HFF-Myc (cell line): ENCODE measurements at regions not wholly inside any gene's neighbourhood (a gene's known extent, or its start where the extent isn't known, plus 50 kb on each side); places are given as distances from the start of the nearest gene placed in this dataset.
"Not testable (repeated sequence)": the region's sequence is repeated elsewhere in the genome, so short reads cannot be mapped to it uniquely, and the experiment has no call there.

Experiments
- DNase-seq: peaks from one replicate; pipeline ENCODE4 v3.0.0-alpha.2; 2011; ENCODE audit warnings: low read depth; ENCODE audit errors: extremely low read depth
- H3K4me3 ChIP-seq: replicated peaks from 2 replicates; pipeline ENCODE4 v1.5.1; 2011; ENCODE audit warnings: low read depth, mild to moderate bottlenecking, control low read depth, low read length
- TF ChIP-seq, protein P1 (sequence below): IDR thresholded peaks from 2 replicates; pipeline ENCODE4 v1.5.1; 2012; ENCODE audit warnings: mild to moderate bottlenecking, low read depth, low read length, control low read depth; ENCODE audit errors: missing control alignments

DNA sequence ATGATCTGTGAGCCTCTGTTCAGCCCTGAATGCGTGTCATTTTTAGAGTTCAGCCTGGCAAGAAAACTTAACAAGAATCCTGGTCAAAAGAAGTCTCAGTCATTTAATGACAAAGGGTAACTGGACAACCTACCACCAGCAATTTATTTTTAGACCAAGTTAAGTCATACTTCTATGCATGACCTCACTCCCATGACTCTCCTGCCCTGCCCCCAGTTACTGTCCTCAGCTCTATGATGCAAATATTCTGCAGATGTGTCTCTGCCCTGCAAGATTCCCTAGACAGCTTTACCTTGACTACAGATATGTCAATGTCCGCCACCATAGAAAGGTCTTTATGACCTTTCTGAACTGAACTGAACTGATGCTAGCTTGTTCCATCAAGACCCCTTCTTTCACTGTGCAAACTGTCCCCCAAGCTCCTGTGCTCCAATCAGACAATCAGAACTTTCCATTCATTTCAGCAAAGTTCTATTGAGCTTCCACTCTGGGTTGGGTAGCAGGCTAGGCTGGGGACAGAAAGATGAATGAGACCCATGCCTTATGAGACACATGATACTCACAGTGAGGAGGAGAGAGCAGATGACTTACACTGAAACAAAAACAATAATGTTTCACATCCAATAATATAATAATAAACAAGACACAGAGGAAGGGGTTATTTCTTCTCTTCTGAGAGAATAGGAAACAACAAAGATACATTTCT lies 255.7 kb downstream of the NPIPA8 start:
- DNase-seq, H3K4me3 ChIP-seq: not testable (repeated sequence)

DNA sequence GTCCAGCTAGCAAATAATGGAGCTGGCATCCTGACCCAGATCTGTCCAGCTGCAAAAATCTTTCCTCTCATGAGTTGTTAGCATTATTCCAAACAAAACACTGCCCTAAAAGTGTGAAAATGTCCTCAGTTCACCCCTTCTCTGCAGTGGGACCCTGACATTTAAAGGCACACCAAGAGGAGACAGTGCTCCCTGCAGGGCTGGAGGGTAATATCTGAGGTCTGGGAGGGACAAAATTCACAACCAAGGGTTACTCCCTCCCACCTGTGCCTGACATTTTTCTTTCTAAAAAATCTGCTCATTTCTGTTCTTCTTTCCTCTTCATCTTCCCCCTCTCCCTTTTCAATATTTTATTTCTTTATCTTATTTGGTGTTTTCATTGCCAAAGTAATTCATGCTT lies 258.6 kb downstream of the NPIPA8 start:
- not testable (repeated sequence) for DNase-seq, H3K4me3 ChIP-seq

DNA sequence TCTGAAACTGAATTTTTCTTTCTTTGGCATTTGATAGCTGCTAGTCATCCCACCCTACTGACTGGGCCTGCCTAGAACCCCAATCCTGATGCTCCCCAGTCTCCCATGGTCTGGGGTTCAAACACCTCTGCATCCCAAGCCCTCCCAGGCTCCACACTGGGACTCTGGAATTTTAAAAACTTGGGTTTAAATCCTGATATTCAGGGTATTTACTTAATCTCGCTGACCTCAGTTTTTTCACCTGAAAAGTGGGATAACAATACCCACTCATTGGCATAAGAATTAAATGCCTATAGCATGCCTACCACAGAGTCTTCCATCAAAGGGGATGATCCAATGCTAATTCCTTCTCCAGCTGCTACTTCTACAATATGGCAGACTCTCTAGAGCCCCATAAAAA lies 264.4 kb downstream of the NPIPA8 start:
- H3K4me3 ChIP-seq, result no peak overlapping the region
- no peak for DNase-seq
- TF ChIP-seq, protein P1, sequence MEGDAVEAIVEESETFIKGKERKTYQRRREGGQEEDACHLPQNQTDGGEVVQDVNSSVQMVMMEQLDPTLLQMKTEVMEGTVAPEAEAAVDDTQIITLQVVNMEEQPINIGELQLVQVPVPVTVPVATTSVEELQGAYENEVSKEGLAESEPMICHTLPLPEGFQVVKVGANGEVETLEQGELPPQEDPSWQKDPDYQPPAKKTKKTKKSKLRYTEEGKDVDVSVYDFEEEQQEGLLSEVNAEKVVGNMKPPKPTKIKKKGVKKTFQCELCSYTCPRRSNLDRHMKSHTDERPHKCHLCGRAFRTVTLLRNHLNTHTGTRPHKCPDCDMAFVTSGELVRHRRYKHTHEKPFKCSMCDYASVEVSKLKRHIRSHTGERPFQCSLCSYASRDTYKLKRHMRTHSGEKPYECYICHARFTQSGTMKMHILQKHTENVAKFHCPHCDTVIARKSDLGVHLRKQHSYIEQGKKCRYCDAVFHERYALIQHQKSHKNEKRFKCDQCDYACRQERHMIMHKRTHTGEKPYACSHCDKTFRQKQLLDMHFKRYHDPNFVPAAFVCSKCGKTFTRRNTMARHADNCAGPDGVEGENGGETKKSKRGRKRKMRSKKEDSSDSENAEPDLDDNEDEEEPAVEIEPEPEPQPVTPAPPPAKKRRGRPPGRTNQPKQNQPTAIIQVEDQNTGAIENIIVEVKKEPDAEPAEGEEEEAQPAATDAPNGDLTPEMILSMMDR, result no peak

DNA sequence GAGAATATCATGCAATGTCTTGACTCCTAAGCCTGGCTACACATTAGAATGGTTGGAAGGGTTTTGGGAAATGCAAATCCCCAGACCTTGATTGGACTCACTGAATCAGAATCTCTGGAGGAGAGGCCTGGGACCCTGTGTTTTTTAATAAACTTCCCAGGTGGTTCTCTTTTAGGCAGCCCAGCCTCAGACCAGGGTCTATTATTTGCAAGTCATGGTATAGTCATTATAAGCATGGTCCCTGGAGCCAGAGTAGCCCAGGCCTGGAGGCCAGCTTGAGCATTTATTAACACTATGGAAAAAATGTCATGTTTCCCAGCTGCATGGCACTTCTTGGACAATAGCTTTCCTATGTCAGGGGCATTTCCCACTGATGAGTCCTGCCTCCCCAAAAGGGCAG lies 266.9 kb downstream of the NPIPA8 start:
- no peak overlapping the region for H3K4me3 ChIP-seq
- TF ChIP-seq, protein P1, result no peak
- no peak for DNase-seq

DNA sequence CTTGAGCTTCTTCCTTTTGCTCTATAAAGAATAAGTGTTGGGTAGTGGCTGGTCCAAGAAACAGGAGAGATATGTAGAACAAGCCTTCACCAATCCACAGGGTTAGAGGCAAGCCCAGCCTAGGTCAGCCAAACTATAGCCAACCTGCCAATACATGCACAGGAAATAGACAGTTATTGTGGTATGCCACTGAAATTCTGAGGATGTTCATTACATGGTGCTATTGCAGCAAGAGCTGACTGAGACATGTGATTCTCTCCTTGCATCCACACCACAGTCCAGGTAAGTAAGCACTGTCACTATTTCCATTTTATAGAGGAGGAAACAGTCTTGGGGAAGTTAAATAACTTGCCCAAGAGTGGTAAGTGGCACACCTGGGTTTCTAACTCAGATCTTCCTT lies 268.1 kb downstream of the NPIPA8 start:
- TF ChIP-seq, protein P1, result no peak
- no peak overlapping the region for H3K4me3 ChIP-seq
- no peak for DNase-seq

DNA sequence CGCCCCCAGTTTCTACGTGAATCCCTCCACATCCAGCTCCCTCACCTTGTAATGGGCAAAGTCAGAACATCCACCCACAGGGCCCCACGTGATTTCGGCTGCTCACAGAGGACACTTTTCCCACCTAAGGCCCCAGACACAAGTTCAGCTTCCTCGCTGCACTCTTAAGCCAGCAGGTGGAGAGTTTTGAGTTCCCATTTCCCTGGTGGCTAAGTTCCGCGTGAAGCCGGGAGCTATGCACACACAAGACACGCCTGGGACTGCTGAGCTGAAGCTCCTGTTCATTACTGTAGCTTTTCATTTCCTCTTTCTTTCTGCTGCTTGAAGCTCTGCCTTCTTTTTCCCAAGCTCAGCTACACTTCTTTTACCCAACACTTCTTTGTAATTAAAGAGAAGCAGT lies 273.8 kb downstream of the NPIPA8 start:
- TF ChIP-seq, protein P1, result no peak
- H3K4me3 ChIP-seq, result no peak overlapping the region
- no peak for DNase-seq

DNA sequence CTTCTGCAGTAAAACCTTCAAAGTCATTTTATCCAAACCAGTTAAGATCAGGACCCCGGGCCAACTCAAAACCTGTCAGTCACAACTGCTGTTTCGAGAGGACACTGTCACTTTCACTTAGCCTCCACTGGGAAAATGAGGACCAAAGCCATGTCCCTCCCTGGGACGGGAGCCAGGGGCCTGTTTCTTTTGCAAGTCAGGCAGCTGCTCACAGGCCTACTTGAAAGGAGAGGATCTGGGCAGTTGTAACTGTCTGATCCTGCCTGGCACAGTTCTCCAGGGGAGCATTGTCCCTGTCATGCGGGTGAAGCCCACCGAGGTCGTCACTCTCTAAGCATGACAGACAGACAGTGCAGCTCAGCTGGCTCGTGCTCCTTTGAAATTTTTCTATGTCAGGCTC lies 276.2 kb downstream of the NPIPA8 start:
- TF ChIP-seq, protein P1, result no peak
- DNase-seq, result no peak

DNA sequence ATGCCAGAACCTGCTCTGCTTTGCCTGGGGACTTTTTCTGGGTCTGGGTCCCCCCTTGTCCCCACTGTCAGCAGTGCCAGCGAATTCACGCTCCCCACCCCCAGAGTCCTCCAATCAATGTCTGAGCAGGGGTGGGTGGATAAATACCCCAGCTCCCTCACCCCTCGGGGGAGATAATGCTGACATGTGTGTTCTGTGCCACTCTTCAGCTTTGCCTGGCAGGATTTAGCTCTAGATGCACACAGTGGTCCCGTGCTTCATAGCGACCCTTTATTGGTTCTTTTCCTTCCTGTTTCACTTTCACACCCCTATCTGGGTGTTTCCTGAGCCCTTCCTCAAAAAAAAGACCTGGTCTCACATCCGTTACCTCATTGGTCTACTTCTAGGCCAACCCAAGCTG lies 277.0 kb downstream of the NPIPA8 start:
- H3K4me3 ChIP-seq, result no peak overlapping the region
- TF ChIP-seq, protein P1, result no peak
- no peak for DNase-seq

More for the DNA sequence above, 276.2 kb downstream of the NPIPA8 start:
- H3K4me3 ChIP-seq, result no peak overlapping the region
